ENCODE measurements at regions not wholly inside any gene's neighbourhood (a gene's known extent, or its start where the extent isn't known, plus 50 kb on each side); places are given as distances from the start of the nearest gene placed in this dataset.

- no peaks in the 10 kb centered on the region for H3K36me3 ChIP-seq
- no peaks in the 10 kb centered on the region for H3K9me3 ChIP-seq
- no peak for TF ChIP-seq POLR2A (IDR thresholded peaks at IDR 0.05)
- TF ChIP-seq CTCF (IDR thresholded peaks at IDR 0.05): no peak
- no peak for TF ChIP-seq POLR2AphosphoS5 (IDR thresholded peaks at IDR 0.05)
- WGBS: 95% methylated on average over 2 of the region's 2 CpGs
- H3K4me3 ChIP-seq: no peak overlapping the region
- H3K27me3 ChIP-seq (replicated peaks; ENCODE audit: insufficient read depth): no peaks in the 10 kb centered on the region
- DNase-seq (ENCODE audit: low spot score): no peak
- intact Hi-C loops (cut with DNase I): no loop called here
- no peak overlapping the region for H3K27ac ChIP-seq
- no peaks in the 10 kb centered on the region for H3K4me1 ChIP-seq (replicated peaks)
These were observed 2189.8 kb upstream of the PCDH20 start for GRCh38 chr13:63605403-63605802.

- Histone ChIP-seq H3K4me3 (no peak overlapping the region), H3K4me1 (replicated peaks) (no peaks in the 10 kb centered on the region), H3K27me3 (replicated peaks; ENCODE audit: insufficient read depth) (no peaks in the 10 kb centered on the region), H3K36me3 (no peaks in the 10 kb centered on the region), H3K27ac (no peak overlapping the region), H3K9me3 (no peaks in the 10 kb centered on the region)
- intact Hi-C loops (cut with DNase I): no loop called here
- 54% methylated on average over 7 of the region's 7 CpGs for WGBS
- TF ChIP-seq CTCF (IDR thresholded peaks at IDR 0.05): no peak
- TF ChIP-seq POLR2AphosphoS5 (IDR thresholded peaks at IDR 0.05): no peak
- no peak for TF ChIP-seq POLR2A (IDR thresholded peaks at IDR 0.05)
- no peak for DNase-seq (ENCODE audit: low spot score)
These were observed 2180.2 kb upstream of the PCDH20 start for GRCh38 chr13:63595811-63596210.

- H3K27ac ChIP-seq: no peak overlapping the region
- 77% methylated on average over 7 of the region's 7 CpGs for WGBS
- H3K4me1 ChIP-seq (replicated peaks): no peaks in the 10 kb centered on the region
- intact Hi-C loops (cut with DNase I): no loop called here
- no peaks in the 10 kb centered on the region for H3K36me3 ChIP-seq
- no peaks in the 10 kb centered on the region for H3K27me3 ChIP-seq (replicated peaks; ENCODE audit: insufficient read depth)
- no peak overlapping the region for H3K4me3 ChIP-seq
- TF ChIP-seq CTCF (IDR thresholded peaks at IDR 0.05): no peak
- TF ChIP-seq POLR2A (IDR thresholded peaks at IDR 0.05): no peak
- no peaks in the 10 kb centered on the region for H3K9me3 ChIP-seq
- DNase-seq (ENCODE audit: low spot score): no peak
These were observed 2170.8 kb upstream of the PCDH20 start for GRCh38 chr13:63586467-63586866.

- Histone ChIP-seq H3K27me3 (replicated peaks; ENCODE audit: insufficient read depth) (no peaks in the 10 kb centered on the region), H3K4me3 (no peak overlapping the region), H3K9me3 (no peaks in the 10 kb centered on the region), H3K27ac (no peak overlapping the region), H3K4me1 (replicated peaks) (no peaks in the 10 kb centered on the region), H3K36me3 (no peaks in the 10 kb centered on the region)
- TF ChIP-seq POLR2A (IDR thresholded peaks at IDR 0.05) (no peak), CTCF (IDR thresholded peaks at IDR 0.05) (no peak), POLR2AphosphoS5 (IDR thresholded peaks at IDR 0.05) (no peak)
- 85% methylated on average over 2 of the region's 2 CpGs for WGBS
- DNase-seq (ENCODE audit: low spot score): no peak
- intact Hi-C loops (cut with DNase I): no loop called here
These were observed 2163.1 kb upstream of the PCDH20 start for GRCh38 chr13:63578796-63579195.

GRCh38 chr13:63567031-63567430, 2151.4 kb upstream of the PCDH20 start:
- Histone ChIP-seq H3K36me3 (no peaks in the 10 kb centered on the region), H3K27me3 (replicated peaks; ENCODE audit: insufficient read depth) (no peaks in the 10 kb centered on the region), H3K9me3 (no peaks in the 10 kb centered on the region), H3K27ac (no peak overlapping the region), H3K4me1 (replicated peaks) (no peaks in the 10 kb centered on the region), H3K4me3 (no peak overlapping the region)
- TF ChIP-seq CTCF (IDR thresholded peaks at IDR 0.05) (no peak), POLR2AphosphoS5 (IDR thresholded peaks at IDR 0.05) (no peak), POLR2A (IDR thresholded peaks at IDR 0.05) (no peak)
- intact Hi-C loops (cut with DNase I): no loop called here
- 88% methylated on average over 1 of the region's 1 CpG for WGBS
- no peak for DNase-seq (ENCODE audit: low spot score)

All from prostate gland (tissue), 2 donors.